ENCODE measurements at regions not wholly inside any gene's neighbourhood (a gene's known extent, or its start where the extent isn't known, plus 50 kb on each side); places are given as distances from the start of the nearest gene placed in this dataset.
A peak's percentile ranks its signal among the peaks of the same experiment; 100 is the strongest.

DNA sequence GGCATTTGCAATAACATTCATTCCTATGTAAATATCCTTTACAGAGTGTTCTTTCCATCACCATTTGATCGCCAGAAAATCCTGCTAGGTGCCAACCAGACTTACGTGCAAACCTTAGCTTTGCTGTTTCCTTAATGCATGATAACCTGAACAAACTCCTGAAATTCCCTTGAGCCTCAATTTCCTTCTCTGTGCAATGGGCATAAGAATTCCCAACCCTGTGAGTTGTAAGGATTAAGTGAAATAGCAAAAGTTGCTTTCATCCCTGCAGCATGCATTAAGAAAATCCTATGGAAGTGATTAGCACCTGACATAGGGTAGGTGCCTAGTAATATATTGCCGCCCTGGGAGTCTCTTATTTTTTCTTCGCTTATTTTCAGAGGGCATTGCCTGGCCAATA, 272.7 kb downstream of the MAF start:
- no peak for DNase-seq

DNA sequence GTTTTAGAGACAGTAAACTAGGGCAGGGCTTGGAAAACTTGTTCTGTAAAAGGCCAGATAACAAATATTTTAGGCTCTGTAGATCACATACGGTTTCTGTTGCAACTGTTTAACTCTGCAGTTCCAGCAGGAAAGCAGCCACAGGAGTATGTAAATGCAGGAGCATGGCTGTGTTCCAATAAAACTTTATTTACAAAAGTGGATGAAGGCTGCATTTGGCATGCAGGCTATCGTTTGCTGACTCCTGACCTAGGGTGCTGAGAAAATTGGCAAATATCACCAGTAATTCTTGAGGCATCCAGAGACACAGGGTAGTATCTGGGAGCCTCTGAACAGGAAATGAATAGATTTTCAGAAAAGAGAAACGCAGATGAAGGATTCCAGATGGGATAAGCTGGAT, 274.0 kb downstream of the MAF start:
- DNase-seq: no peak

DNA sequence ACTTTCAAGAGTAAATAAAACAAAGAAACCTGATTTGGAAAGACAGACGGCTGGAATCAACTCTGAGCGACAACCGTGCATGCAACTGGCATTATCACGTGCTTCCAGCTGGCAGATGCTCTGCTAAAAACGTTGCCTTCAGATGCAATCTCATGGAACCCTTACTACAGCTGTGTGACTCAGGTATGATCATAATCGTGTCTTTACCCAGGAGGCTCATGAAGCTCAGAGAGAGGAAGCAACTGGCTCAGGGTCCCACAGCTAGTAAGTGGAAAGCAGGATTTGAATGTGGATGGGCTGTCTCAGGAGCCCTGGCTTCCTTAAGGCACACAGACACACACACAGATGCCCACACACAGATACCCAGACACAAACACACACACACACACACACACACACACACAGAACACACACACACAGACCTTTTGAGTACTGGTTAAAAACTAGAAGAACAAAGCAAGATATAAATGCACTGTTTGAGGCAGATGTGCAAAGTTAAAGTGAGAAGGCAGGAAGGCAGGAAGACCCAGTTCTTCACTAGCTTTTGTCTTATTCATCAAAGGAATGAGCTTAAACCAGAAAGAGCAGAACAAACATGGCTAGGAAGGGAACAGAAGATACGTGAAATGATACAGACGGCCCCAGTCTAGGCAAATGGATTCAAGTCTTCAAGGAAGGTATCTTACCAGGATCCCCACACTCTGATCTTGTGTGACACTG, 275.2 kb downstream of the MAF start:
- no peak for DNase-seq

GRCh38 chr16:79320956-79321355, 279.6 kb downstream of the MAF start:
- DNase-seq: no peak

DNA sequence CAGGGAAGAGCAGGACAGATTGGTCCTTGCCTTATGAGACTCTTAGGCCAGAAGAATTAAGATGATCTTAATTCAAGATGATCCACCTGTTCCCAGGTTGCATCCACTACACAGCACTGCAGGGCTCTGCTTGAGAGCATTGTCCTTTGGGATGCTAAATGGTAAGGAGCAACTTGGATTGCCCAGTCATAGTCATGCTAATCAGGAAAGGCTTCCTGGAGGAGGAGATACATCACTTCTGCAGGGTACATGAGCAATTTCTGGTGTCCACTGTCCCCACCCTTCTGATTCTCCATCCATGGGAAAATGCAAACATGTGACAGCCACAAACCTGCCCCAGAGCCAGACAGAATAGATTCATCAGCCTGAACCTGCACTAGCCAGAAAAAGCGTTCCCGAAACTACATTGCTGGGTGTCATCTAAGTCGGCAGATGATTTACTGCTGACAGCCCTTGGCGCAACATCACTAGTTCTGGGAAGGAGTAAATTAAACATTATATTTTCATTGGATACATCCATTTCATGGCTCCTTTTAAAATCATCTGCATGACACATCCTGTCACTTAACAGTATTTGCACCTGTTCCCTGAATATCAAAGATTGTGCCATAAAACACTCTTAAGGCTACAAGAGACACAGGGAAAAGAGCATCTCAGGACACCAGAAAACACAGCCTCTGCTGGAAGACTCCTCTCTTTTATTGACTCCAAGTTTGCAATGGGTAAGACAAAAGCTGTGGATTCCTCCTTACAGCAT, 282.2 kb downstream of the MAF start:
- DNase-seq: no peak

DNA sequence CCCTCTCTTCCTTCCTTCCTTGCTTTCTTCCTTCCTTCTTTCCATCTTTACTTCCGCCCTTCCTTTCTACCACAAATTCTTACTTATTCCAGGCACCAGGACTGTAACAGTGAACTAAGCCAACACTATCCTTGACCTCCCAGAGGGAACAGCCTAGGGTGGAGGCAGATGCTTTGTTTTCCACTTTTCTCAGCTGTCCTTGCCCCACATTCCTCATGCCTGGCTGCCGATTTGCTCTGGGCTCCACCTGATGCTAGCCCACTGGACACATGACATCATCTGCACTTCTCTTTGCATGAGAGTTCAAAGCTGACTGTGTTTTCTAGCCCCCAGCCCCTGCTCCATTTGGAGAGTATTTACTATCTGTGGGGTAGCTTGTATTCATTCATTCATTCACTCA, 283.0 kb downstream of the MAF start:
- no peak for DNase-seq

DNA sequence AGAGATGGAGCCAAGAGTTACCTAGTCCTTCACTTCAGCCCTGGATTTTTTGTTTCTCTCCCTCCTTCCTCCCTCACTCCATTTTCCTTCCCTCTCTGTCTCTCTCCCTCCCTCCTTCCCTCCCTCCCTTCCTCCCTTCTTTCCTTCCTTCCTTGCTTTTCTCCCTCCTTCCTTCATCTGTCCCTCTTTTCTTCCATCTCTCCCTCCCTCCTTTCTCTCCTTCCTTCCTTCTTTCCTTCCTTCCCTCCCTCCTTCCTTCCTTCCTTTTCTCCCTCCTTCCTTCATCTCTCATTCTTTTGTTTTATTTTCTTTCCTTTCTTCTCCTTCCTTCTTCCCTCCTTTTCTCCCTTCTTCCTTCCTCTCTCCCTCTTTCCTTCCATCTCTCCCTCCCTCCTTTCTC, 283.5 kb downstream of the MAF start:
- no peak for DNase-seq

- DNase-seq: no peak
These were observed 284.5 kb downstream of the MAF start for GRCh38 chr16:79316004-79316458.

GRCh38 chr16:79312502-79312901, 288.0 kb downstream of the MAF start:
- DNase-seq: no peak

DNA sequence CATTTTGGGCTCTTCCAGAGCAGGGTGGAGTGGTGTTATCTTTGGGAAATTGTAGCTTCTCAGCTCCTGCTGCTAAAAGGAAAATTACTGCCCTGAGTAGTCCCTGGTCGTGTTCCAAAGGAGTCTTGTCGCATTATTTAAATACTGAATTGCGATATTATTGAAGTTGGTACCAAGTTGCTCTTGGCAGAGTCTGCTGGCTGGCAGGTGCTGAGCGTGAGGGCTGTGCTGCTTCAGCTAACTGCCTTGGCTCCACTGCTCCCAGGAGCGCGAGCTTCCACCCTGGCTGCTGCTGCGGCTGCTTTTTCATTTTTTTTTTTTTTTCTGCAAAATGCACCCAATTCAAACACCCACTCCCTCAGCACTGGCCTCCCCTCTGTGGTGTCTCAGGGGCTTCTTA, 289.8 kb downstream of the MAF start:
- peak; percentile 11 for DNase-seq

DNA sequence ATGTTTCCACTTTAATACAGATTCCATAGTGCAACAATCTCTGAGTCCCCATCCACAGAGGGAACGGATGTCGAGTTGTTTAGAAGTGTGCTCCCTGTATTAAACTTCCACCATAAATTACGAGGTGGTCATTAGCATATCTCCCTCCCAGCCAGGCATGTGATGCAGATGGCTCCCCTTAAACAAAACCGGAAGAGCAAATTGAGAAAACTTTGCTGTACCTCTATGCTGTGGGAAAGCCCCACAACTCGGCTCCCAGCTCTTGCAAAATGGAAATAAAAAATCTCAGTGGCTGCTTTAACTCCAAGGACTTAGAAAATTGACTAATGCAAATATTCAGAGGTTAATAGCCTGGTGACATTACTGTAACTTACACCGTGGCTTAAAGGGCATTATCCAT, 290.9 kb downstream of the MAF start:
- no peak for DNase-seq

DNA sequence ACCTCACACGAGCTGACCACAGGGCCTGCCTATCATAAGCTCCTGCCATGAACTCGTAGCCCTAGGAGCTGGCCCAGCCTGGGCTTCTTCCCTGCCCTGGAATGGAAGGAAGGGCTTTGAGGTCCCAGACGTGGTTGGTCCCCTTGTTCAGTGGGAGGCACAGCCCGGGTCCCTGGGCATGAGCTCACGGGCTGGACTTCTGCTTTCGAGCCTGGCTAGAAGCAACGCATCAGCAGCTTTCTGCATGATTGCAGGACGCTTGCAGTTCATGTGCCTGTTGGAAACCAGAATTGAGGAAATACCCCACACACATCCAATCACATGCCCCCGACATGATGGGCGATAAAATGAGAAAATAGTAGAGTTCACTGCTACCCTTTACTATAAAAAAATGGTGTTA, 293.3 kb downstream of the MAF start:
- no peak for DNase-seq

DNA sequence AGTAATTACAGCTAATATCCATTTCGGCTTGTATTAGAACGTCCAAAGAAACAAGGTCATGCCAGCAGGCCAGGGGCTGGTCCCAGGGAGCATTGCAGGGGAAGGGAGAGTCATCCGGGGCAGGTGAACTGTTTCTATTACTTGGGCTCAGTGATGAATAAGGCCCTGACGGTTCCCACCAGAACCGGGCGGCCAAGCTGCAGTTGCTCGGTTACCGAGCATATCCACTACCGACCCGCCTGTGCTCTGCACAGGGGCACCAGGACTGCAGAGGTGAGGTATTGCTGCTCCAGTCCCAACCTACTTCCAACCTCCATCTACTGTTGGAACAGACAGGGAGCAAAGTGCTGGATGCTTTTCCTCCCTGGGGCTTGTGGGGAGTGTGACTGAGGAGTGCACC, 295.5 kb downstream of the MAF start:
- DNase-seq: no peak

DNA sequence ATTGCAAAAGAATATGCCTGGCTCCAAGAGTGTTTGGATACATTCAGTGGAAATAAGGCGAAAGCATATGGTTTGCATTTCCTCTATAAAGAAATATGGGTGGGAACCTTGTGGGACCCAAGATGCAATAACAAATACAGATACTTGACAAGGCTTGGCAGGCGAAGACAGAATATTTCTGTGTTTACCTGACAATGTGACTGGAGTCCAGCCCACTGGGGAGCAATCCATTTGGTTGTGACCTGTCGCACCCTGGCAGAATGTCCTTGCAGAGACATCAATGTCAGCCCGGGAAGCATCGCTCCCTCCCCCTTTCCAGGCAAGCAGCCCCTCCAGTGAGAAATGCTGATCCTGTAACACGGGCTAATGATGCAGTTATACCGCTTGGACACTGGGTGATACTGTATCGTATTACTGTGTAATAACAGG, 296.6 kb downstream of the MAF start:
- DNase-seq: no peak

DNA sequence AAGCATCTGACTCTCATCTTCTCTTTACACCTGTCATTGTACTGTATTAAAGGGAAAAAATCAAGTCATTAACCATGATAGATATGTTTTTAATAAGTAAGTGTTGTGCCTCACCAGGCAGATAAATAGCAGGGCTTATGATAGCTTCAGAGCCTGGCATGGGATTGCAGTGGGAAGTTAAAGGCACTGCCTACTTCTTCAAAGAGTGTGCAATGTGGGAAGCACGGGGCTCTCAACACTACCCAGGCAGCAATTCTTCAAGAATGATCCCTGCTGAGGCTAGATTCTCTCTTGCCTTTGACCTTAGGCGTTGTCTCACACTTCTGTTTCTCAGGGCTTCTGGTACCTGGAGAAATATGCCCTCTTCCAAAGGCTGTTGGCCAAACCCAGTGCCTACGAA, 297.3 kb downstream of the MAF start:
- DNase-seq: no peak

- no peak for DNase-seq
These were observed 297.8 kb downstream of the MAF start for GRCh38 chr16:79302731-79303130.

GRCh38 chr16:79301051-79301450, 299.5 kb downstream of the MAF start:
- peak; percentile 39 for DNase-seq

GRCh38 chr16:79298894-79299799, 301.4 kb downstream of the MAF start:
- DNase-seq: no peak

- DNase-seq: no peak
These were observed 302.1 kb downstream of the MAF start for GRCh38 chr16:79298476-79298875.

DNA sequence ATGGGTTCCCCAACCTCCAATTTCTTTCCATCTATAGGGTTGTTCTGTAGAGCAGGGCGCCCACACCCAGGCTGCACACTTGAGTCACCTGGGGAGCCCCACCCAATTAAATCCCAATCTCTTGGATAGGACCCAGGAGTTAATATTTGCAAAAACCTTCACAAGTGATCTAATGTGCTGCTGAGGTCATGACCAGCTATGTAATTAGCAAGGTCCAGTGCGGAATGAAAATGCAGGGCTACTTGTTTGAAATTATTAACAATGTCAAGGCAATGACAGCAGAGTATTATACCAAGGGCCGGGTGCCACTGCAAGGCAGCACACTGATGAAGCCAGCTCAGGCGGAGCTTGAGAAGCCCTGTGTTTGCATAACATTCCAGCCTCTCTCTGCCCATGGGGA, 302.7 kb downstream of the MAF start:
- DNase-seq: no peak

GRCh38 chr16:79297296-79297695, 303.2 kb downstream of the MAF start:
- DNase-seq: no peak

GRCh38 chr16:79296491-79296890, 304.0 kb downstream of the MAF start:
- no peak for DNase-seq

DNA sequence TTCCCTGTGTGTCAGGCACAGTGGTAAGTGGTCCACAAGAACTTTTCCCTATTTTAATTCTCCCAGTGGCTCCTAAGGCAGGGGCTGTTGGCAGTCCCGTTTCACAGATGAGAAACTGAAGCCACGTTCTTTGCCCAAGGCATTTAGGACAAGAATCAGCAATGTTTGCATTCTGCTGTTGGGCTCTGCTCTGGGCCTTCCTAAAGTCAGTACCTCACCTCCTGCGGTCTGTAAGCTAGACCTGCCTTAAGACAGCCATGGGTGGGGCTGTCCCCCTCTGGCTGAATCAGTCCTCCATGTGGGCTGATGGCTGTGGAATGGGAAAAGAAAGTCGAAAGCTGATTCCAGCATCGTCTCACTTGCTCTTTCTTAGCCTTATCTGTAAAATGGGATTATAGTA, 304.8 kb downstream of the MAF start:
- DNase-seq: no peak

GRCh38 chr16:79295162-79295561, 305.4 kb downstream of the MAF start:
- DNase-seq: no peak
